NCI-H524 treated with DMSO at 0.1 percent for 48 hours (cell line): ENCODE measurements at regions not wholly inside any gene's neighbourhood (a gene's known extent, or its start where the extent isn't known, plus 50 kb on each side); places are given as distances from the start of the nearest gene placed in this dataset.
A peak's percentile ranks its signal among the peaks of the same experiment; 100 is the strongest.
"Not testable (repeated sequence)": the region's sequence is repeated elsewhere in the genome, so short reads cannot be mapped to it uniquely, and the experiment has no call there.

Experiments used
- DNase-seq: peaks from one replicate; lab custom pipeline; 2025; lab: John Stamatoyannopoulos, UW

- no peak for DNase-seq
Observed at GRCh38 chr9:120338340-120338739, 241.6 kb downstream of the CDK5RAP2 start.

GRCh38 chr9:120337131-120337530 lies 242.8 kb downstream of the CDK5RAP2 start:
- DNase-seq = no peak

DNA sequence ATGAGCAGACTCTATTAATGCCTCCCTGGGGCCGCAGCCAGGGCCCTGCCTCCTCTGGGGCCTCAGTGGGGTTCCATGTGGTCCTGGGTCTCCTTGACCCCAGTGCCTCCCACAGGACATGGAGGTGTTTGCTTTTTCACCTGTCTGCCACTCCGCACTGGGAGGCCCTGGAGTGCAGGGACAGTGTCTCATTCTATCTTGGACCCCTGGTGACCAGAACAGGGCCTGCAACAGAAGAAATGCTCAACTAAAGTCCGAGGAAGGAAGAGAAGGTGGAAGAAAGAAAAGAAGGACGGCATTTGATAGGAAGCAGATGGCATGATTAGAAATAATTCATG lies 243.2 kb downstream of the CDK5RAP2 start:
- no peak for DNase-seq

- DNase-seq = no peak
Observed at GRCh38 chr9:120336021-120336752, 243.8 kb downstream of the CDK5RAP2 start.

DNA sequence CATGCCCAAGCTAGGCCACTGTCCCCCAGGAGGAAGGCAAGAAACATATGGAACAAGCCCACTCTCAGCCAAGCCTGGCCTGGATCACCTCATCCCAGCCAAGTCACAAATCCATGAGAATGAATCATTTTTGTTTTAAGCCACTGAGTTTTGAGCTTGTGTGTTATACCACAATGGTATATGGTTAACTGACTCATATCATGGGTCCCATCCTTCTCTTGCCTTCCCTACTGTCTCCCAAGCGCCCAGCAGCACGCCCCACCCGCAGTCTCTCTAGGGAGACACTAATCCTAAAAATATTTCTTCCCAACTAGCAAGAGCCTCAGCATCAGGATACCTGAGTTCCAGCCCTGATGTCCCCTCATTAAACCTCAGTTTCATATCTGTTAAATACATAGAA lies 248.1 kb downstream of the CDK5RAP2 start:
- no peak for DNase-seq

DNA sequence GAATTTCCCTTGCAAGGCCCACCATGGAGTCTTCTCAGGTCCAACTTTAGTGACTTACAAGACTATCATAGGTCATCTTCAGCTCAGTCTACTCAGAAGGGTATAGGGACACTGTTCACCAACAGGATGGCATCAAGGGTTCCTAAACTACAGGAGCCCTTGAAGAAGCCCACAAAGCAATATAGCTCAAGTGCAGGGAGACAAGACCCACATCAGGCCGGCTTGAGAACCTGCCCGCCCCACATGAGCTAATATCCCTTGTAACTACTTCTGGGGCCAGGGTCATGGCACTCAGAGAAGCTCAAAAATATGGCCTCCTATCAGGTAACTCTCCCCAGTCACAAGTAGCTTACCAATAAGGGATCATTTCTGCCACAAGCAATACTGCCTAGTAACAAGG lies 249.9 kb downstream of the CDK5RAP2 start:
- DNase-seq = no peak

GRCh38 chr9:120327322-120327721 lies 252.6 kb downstream of the CDK5RAP2 start:
- DNase-seq = no peak

GRCh38 chr9:120326049-120326693 lies 253.8 kb downstream of the CDK5RAP2 start:
- DNase-seq = no peak

DNA sequence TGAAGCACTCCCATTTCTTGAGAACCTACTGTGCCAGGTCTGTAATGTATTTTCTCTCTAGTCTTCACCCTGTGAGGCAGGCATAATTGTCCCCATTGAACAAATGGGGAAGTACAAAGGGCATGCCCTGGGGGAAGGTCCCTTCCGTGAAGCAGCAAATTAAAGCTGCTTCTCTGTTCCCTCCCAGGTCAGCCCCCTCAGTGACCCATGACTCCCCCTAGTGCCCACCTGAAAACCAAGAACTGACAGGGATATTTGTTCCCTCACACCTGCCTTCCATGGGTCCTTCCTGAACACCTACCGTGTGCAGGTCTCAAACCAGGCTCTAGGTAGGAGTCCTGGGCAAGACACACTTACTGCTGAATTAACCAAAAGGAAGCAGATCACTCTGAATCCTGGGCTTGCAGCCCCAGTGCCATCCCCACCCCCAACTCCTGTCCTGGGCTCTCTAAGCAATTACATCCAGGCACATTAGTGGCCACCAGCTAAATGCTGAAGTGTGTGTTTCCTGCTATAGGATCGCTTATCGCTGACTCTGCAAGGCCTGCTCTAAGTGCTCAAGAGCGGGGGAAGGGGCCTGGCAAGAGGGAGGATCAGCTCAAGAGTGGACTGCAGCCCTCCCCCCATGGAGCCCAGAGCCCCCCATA lies 254.8 kb downstream of the CDK5RAP2 start:
- DNase-seq = no peak

DNA sequence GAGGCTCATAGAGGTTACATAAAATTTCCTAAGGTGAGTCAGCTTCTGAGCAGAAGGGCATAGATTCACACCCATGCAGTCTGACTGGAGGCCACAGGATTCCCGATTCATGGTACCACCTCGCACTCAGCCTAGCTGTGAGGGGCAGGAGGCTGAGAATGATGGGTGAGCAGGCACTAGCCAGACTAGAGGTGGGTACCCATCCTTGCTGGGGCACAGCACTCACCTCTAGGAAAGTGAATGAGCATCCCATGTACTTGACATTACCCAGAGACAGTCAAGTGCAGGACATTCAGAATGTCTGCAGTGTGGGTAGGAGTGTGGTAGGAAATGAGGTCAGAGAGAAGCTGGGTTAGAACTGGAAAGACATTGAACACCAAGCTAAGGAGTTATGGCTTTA lies 255.5 kb downstream of the CDK5RAP2 start:
- DNase-seq = no peak

DNA sequence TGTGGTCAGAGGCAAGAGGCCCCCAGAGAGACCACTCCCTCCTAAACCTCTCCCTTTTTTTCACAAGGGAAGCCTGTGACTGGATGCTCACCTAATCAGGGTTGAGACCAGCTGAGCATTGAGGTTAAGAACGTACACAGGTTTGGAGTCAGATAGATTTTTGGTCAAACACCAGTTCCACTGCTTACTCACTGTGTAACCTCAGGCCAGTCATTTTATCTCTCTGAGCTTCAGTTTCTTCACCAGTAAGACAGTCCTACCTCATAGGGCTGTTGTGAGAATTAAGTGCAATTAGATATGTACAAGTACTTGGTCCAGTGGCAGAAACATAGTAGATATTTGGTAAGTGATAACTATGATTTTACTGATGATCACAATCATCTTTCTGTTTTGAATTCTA lies 256.8 kb downstream of the CDK5RAP2 start:
- no peak for DNase-seq

DNA sequence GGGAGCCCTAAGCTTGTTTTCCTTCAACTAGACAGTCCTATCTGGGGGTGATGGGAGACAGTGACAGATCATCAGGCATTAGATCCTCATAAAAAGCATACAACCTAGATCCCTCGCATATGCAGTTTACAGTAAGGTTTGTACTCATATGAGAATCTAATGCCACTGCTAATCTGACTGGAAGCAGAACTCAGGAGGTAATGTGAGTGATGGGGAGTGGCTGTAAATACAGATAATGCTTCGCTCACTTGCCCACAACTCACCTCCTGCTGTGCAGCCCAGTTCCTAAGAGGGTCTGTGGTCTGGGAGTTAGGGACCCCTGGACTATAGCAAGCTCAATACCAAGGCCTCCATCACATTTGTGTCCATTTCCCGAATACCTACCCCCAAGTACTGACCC lies 260.5 kb downstream of the CDK5RAP2 start:
- no peak for DNase-seq

DNA sequence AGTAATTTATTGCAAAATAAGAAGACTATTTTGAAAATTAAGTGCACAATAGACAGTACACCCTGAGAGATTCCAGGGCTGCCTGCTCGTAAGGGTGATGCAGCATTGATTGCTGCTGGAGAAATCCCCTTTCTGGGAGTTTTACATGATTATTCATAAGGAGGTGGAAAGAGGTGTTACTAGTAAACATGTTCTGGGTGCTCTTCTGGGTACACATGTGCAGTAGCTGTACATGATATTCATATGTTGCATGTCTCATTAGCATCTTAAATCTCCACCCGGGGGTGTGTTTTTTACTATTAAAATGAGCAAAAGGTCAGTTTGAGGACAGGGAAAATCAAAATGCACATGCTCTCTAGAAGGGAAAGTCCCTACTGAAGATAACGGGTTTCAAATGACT lies 264.8 kb downstream of the CDK5RAP2 start:
- no peak for DNase-seq

DNA sequence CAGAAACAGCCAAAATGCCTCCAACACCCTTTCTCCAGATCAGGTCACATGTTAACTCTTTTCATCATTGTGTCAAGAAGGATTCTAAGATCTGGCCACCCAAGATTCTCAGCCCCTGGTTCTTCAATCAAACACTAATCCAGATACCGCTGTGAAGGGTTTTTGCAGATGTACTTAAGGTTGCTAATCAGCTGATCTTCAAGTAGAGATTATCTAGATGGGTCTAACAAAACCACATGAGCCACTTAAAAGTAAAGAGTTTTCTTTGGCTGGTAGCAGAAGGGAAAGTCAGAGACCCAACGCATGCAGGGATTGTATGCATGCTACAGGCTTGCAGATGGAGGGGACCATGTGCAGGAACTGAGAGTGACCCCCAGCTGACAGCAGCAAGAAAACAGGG lies 267.9 kb downstream of the CDK5RAP2 start:
- peak; percentile 66 for DNase-seq

GRCh38 chr9:120310035-120310434 lies 269.9 kb downstream of the CDK5RAP2 start:
- no peak for DNase-seq

- DNase-seq = no peak
Observed at GRCh38 chr9:120308495-120308894, 271.5 kb downstream of the CDK5RAP2 start.

DNA sequence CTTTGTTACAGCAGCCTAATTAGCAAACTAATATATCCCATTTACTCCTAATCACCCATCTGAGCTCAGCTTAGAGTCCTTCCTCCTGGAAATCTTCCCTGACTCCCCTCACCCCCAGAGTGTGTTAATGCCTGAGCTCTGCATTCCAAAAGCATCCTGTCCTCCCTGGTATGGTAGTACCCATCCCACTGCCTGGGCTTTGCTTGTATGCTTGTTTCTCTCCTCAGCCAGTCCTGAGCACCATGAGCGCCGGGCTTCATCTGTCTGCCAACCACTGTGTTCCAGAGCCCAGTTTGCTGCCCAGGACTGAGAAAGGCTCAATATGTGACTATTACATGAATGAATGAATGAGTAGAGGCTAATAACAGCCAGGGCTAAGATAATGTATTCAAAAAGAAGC lies 272.4 kb downstream of the CDK5RAP2 start:
- DNase-seq = no peak

GRCh38 chr9:120306561-120306960 lies 273.4 kb downstream of the CDK5RAP2 start:
- no peak for DNase-seq

GRCh38 chr9:120306088-120306487 lies 273.9 kb downstream of the CDK5RAP2 start:
- no peak for DNase-seq

DNA sequence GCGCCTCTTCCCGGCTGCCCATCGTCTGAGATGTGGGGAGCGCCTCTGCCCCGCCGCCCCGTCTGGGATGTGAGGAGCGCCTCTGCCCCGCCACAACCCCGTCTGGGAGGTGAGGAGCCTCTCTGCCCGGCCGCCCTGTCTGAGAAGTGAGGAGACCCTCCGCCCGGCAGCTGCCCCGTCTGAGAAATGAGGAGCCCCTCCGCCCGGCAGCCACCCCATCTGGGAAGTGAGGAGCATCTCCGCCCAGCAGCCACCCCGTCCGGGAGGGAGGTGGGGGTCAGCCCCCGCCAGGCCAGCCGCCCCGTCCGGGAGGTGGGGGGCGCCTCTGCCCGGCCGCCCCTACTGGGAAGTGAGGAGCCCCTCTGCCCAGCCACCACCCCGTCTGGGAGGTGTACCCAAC lies 275.1 kb downstream of the CDK5RAP2 start:
- DNase-seq = not testable (repeated sequence)

- no peak for DNase-seq
Observed at GRCh38 chr9:120303519-120303918, 276.4 kb downstream of the CDK5RAP2 start.

- no peak for DNase-seq
Observed at GRCh38 chr9:120299785-120300184, 280.2 kb downstream of the CDK5RAP2 start.

GRCh38 chr9:120294003-120294402 lies 286.0 kb downstream of the CDK5RAP2 start:
- DNase-seq = no peak

- DNase-seq = no peak
Observed at GRCh38 chr9:120292606-120293005, 287.4 kb downstream of the CDK5RAP2 start.
